ENCODE measurements at regions not wholly inside any gene's neighbourhood (a gene's known extent, or its start where the extent isn't known, plus 50 kb on each side); places are given as distances from the start of the nearest gene placed in this dataset.

- no peak for DNase-seq (ENCODE audit: low read depth)
These were observed 271.8 kb downstream of the HLX start for GRCh38 chr1:221150996-221151395.

GRCh38 chr1:221154932-221155331 is 275.7 kb downstream of the HLX start:
- no peak for DNase-seq (ENCODE audit: low read depth)

GRCh38 chr1:221157026-221157761 is 278.0 kb downstream of the HLX start:
- no peak for DNase-seq (ENCODE audit: low read depth)

- no peak for DNase-seq (ENCODE audit: low read depth)
These were observed 280.4 kb downstream of the HLX start for GRCh38 chr1:221159608-221160007.

- no peak for DNase-seq (ENCODE audit: low read depth)
These were observed 282.4 kb downstream of the HLX start for GRCh38 chr1:221161571-221162041.

GRCh38 chr1:221162352-221162751 is 283.1 kb downstream of the HLX start:
- DNase-seq (ENCODE audit: low read depth) = no peak

- DNase-seq (ENCODE audit: low read depth) = no peak
These were observed 283.7 kb downstream of the HLX start for GRCh38 chr1:221162939-221163338.

- peak; percentile 22 for DNase-seq (ENCODE audit: low read depth)
These were observed 284.8 kb downstream of the HLX start for GRCh38 chr1:221164029-221164428.

- DNase-seq (ENCODE audit: low read depth) = no peak
These were observed 286.0 kb downstream of the HLX start for GRCh38 chr1:221164951-221165838.

GRCh38 chr1:221165839-221166500 is 286.7 kb downstream of the HLX start:
- no peak for DNase-seq (ENCODE audit: low read depth)

- DNase-seq (ENCODE audit: low read depth) = no peak
These were observed 287.5 kb downstream of the HLX start for GRCh38 chr1:221166559-221167318.

GRCh38 chr1:221169447-221169889 is 290.2 kb downstream of the HLX start:
- no peak for DNase-seq (ENCODE audit: low read depth)

GRCh38 chr1:221170171-221170570 is 290.9 kb downstream of the HLX start:
- DNase-seq (ENCODE audit: low read depth) = no peak

- DNase-seq (ENCODE audit: low read depth) = no peak
These were observed 292.5 kb downstream of the HLX start for GRCh38 chr1:221171768-221172167.

GRCh38 chr1:221172841-221173240 is 293.6 kb downstream of the HLX start:
- DNase-seq (ENCODE audit: low read depth) = no peak

- DNase-seq (ENCODE audit: low read depth) = peak; percentile 22
These were observed 295.2 kb downstream of the HLX start for GRCh38 chr1:221174330-221174993.

GRCh38 chr1:221175249-221175648 is 296.0 kb downstream of the HLX start:
- no peak for DNase-seq (ENCODE audit: low read depth)

- DNase-seq (ENCODE audit: low read depth) = no peak
These were observed 301.6 kb downstream of the HLX start for GRCh38 chr1:221180704-221181368.

- no peak for DNase-seq (ENCODE audit: low read depth)
These were observed 303.7 kb downstream of the HLX start for GRCh38 chr1:221182791-221183533.

Measured in myocyte (in vitro differentiated cells).